ENCODE measurements at regions not wholly inside any gene's neighbourhood (a gene's known extent, or its start where the extent isn't known, plus 50 kb on each side); places are given as distances from the start of the nearest gene placed in this dataset.

DNA sequence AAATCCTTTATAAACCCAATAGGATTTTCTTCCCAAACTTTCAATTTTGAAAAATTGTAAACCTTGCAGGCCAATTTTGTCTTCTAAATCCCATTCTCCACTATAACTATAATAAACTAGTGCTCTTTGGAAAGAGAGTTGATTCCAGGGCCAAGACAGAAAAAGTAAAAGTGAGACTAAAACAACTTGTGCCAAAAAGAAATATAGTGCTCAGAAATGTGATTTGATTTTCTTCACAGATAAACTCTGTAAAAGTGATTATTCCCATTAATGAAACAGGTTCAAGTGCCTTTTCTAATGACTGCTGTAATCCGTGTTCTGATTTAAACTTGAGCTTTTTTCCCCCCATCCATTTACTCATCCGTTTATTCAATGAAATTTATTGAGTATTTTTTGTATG lies 1831.1 kb downstream of the SLITRK5 start:
- H3K9ac ChIP-seq (ENCODE audit: low read length): no peak overlapping the region
- H3K79me1 ChIP-seq (ENCODE audit: low read length): no peaks in the 10 kb centered on the region
- no peaks in the 10 kb centered on the region for H3K79me2 ChIP-seq (ENCODE audit: control insufficient read depth, insufficient read depth, low read length, poor library complexity)
- no peak overlapping the region for H2AFZ ChIP-seq (ENCODE audit: insufficient read depth, low read length, poor library complexity)
- no peak overlapping the region for H3K27ac ChIP-seq (ENCODE audit: low read depth, low read length)
- no peak overlapping the region for H3K4me3 ChIP-seq (ENCODE audit: low read depth, low read length)
- H3K18ac ChIP-seq (ENCODE audit: low read length): no peak overlapping the region
- no peak overlapping the region for H3K4me2 ChIP-seq (ENCODE audit: low read length)
- no peak overlapping the region for H2BK12ac ChIP-seq (ENCODE audit: low read length)
- no peak overlapping the region for H4K91ac ChIP-seq (ENCODE audit: low read depth, low read length)
- no peak overlapping the region for H4K8ac ChIP-seq (ENCODE audit: low read depth, low read length)
- H3K23ac ChIP-seq (ENCODE audit: low read length): no peak overlapping the region
- H3K9me3 ChIP-seq (ENCODE audit: insufficient read depth, low read depth, low read length): no peaks in the 10 kb centered on the region
- no peaks in the 10 kb centered on the region for H3K36me3 ChIP-seq (ENCODE audit: control insufficient read depth in 1 of 2, insufficient read depth in 2 of 2, low read length in 2 of 2)
- no peaks in the 10 kb centered on the region for H3K4me1 ChIP-seq (ENCODE audit: control insufficient read depth in 1 of 2, insufficient read depth in 2 of 2, low read length in 2 of 2)
- H2BK5ac ChIP-seq (ENCODE audit: low read depth, low read length, poor library complexity): no peak overlapping the region
- no peak overlapping the region for H3K14ac ChIP-seq (ENCODE audit: low read length)
- no peaks in the 10 kb centered on the region for H3K27me3 ChIP-seq (ENCODE audit: insufficient read depth, low read length)
- no CpG with 5 or more reads among the region's 2 CpGs for WGBS (ENCODE audit: extremely low coverage, insufficient coverage, insufficient read length)
- H2BK120ac ChIP-seq (ENCODE audit: insufficient read depth, low read length, poor library complexity): no peak overlapping the region
- no peak overlapping the region for H3K4ac ChIP-seq (ENCODE audit: low read depth, low read length)
- DNase-seq: no peak
- no peak overlapping the region for H2AK5ac ChIP-seq (ENCODE audit: low read length)
- H4K12ac ChIP-seq (ENCODE audit: low read depth, low read length): no peak overlapping the region

DNA sequence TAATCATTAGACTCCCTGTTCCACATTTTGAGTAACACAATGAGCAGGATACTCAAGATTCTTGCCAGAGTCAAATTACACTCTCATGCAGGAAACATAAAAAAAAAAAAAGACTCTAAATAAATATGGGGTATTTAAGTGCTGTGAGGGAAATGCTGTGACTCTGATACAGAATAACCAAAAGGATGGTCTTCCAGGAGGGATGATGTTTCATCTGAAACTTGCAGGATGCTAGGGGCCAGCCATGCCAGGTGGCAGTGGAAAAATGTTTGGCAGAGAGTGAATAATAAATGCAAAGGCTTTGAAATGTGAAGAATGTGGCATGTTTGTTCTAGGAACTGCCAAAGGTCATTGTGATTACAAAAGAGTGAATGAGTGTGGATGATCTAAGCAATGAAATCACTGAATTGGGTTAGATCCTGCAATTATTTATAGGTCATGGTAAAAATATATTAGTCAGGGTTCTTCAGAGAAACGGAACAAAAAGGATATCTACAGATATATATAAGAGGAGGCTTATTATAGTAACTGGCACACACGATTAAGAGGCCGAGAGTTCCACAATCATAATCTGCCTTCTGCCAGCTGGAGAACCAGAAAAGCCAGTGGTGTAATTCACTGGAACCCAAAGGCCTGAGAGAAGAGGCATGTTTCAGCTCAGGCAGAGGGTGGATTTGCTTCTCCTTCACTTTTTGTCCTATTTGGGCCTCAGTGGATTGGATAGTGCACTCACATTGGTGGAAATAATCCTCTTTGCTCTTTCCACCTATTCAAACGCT lies 1832.8 kb upstream of the MIR17HG start:
- H3K79me2 ChIP-seq (ENCODE audit: control insufficient read depth, insufficient read depth, low read length, poor library complexity): no peaks in the 10 kb centered on the region

DNA sequence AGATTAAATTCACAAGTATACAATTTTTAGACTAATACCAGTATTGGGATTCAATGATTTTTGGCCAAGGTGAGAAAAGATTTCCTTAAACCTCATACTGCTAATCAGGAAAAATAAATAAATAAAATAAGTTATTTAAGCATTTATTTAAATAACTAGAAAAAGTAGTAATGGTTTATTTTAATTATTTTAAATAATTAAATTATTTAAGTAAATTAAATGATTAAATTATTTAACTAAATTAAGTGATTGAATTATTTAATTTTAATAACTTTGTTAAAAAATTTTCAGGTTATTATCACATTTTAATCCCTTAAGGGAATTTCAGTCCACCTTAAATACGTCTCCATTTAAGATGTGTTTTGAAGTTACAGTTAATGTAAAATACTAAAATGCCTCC lies 1831.5 kb upstream of the MIR17HG start:
- Histone ChIP-seq H3K79me1 (ENCODE audit: low read length) (no peaks in the 10 kb centered on the region), H3K27ac (ENCODE audit: low read depth, low read length) (no peak overlapping the region), H4K8ac (ENCODE audit: low read depth, low read length) (no peak overlapping the region), H3K23ac (ENCODE audit: low read length) (no peak overlapping the region), H3K4me2 (ENCODE audit: low read length) (no peak overlapping the region), H3K79me2 (ENCODE audit: control insufficient read depth, insufficient read depth, low read length, poor library complexity) (no peaks in the 10 kb centered on the region), H3K9me3 (ENCODE audit: insufficient read depth, low read depth, low read length) (no peaks in the 10 kb centered on the region), H3K9ac (ENCODE audit: low read length) (no peak overlapping the region), H3K18ac (ENCODE audit: low read length) (no peak overlapping the region), H2AFZ (ENCODE audit: insufficient read depth, low read length, poor library complexity) (no peak overlapping the region), H4K12ac (ENCODE audit: low read depth, low read length) (no peak overlapping the region), H3K4me1 (ENCODE audit: control insufficient read depth in 1 of 2, insufficient read depth in 2 of 2, low read length in 2 of 2) (no peaks in the 10 kb centered on the region), H4K91ac (ENCODE audit: low read depth, low read length) (no peak overlapping the region), H2AK5ac (ENCODE audit: low read length) (no peak overlapping the region), H3K27me3 (ENCODE audit: insufficient read depth, low read length) (no peaks in the 10 kb centered on the region), H2BK5ac (ENCODE audit: low read depth, low read length, poor library complexity) (no peak overlapping the region), H2BK120ac (ENCODE audit: insufficient read depth, low read length, poor library complexity) (no peak overlapping the region), H3K4me3 (ENCODE audit: low read depth, low read length) (no peak overlapping the region), H2BK12ac (ENCODE audit: low read length) (no peak overlapping the region), H3K36me3 (ENCODE audit: control insufficient read depth in 1 of 2, insufficient read depth in 2 of 2, low read length in 2 of 2) (no peaks in the 10 kb centered on the region), H3K4ac (ENCODE audit: low read depth, low read length) (no peak overlapping the region), H3K14ac (ENCODE audit: low read length) (no peak overlapping the region)
- DNase-seq: no peak
- no CpG with 5 or more reads among the region's 1 CpG for WGBS (ENCODE audit: extremely low coverage, insufficient coverage, insufficient read length)

More for the DNA sequence above, 1832.8 kb upstream of the MIR17HG start:
- Histone ChIP-seq H3K4ac (ENCODE audit: low read depth, low read length) (no peak overlapping the region), H3K4me1 (ENCODE audit: control insufficient read depth in 1 of 2, insufficient read depth in 2 of 2, low read length in 2 of 2) (no peaks in the 10 kb centered on the region), H2BK5ac (ENCODE audit: low read depth, low read length, poor library complexity) (no peak overlapping the region), H2BK120ac (ENCODE audit: insufficient read depth, low read length, poor library complexity) (no peak overlapping the region), H3K27ac (ENCODE audit: low read depth, low read length) (no peak overlapping the region), H3K18ac (ENCODE audit: low read length) (no peak overlapping the region), H3K79me1 (ENCODE audit: low read length) (no peaks in the 10 kb centered on the region), H3K9ac (ENCODE audit: low read length) (no peak overlapping the region), H3K4me2 (ENCODE audit: low read length) (no peak overlapping the region), H3K4me3 (ENCODE audit: low read depth, low read length) (no peak overlapping the region), H3K27me3 (ENCODE audit: insufficient read depth, low read length) (no peaks in the 10 kb centered on the region), H4K12ac (ENCODE audit: low read depth, low read length) (no peak overlapping the region), H3K36me3 (ENCODE audit: control insufficient read depth in 1 of 2, insufficient read depth in 2 of 2, low read length in 2 of 2) (no peaks in the 10 kb centered on the region), H4K91ac (ENCODE audit: low read depth, low read length) (no peak overlapping the region), H2BK12ac (ENCODE audit: low read length) (no peak overlapping the region), H2AFZ (ENCODE audit: insufficient read depth, low read length, poor library complexity) (no peak overlapping the region), H4K8ac (ENCODE audit: low read depth, low read length) (no peak overlapping the region), H3K23ac (ENCODE audit: low read length) (no peak overlapping the region), H3K9me3 (ENCODE audit: insufficient read depth, low read depth, low read length) (no peaks in the 10 kb centered on the region), H3K14ac (ENCODE audit: low read length) (no peak overlapping the region), H2AK5ac (ENCODE audit: low read length) (no peak overlapping the region)
- no peak for DNase-seq
- WGBS (ENCODE audit: extremely low coverage, insufficient coverage, insufficient read length): no CpG with 5 or more reads among the region's 4 CpGs

DNA sequence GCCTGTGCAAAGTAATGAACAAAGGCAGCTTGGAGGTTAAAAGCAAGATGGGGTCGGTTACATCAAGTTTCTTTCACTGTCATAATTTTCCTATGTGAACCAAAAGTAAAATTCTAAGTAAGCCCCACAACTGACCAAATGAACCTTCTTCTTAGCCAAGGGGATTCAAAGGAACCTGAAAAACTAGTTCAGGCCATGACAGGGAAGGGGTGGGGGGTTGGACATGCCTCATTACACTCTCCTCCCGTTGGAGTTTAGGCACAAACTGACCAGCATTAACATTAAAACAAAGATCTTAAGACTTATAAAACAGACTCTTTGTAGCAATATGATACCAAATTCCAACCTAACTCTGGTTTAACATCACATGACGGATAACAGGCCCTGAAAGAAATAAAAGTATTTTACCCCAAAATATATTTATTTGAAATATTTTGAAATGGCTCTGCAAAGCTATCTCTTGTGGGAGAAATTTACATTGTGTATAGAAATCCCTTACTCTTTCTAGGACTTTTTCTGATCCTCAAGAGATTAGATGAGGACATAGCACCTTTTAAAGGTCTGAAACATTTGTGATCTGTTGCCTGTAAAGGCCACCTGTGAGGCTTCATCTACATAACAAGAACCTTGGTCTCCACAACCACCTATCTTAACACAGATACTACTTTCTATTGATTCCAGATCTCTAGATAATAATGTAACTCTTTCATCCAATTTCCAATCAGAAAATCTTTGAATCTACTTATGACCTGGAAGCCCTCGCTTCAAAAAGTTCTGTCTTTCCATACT lies 1829.0 kb upstream of the MIR17HG start:
- H4K8ac ChIP-seq (ENCODE audit: low read depth, low read length): no peak overlapping the region
- no peak overlapping the region for H3K27ac ChIP-seq (ENCODE audit: low read depth, low read length)
- H3K9me3 ChIP-seq (ENCODE audit: insufficient read depth, low read depth, low read length): no peaks in the 10 kb centered on the region
- no peak overlapping the region for H2BK120ac ChIP-seq (ENCODE audit: insufficient read depth, low read length, poor library complexity)
- no peak overlapping the region for H2AK5ac ChIP-seq (ENCODE audit: low read length)
- no peak overlapping the region for H3K4me2 ChIP-seq (ENCODE audit: low read length)
- no peaks in the 10 kb centered on the region for H3K79me1 ChIP-seq (ENCODE audit: low read length)
- H4K91ac ChIP-seq (ENCODE audit: low read depth, low read length): no peak overlapping the region
- no peak overlapping the region for H3K4me3 ChIP-seq (ENCODE audit: low read depth, low read length)
- H3K27me3 ChIP-seq (ENCODE audit: insufficient read depth, low read length): no peaks in the 10 kb centered on the region
- H3K9ac ChIP-seq (ENCODE audit: low read length): no peak overlapping the region
- no peak overlapping the region for H3K23ac ChIP-seq (ENCODE audit: low read length)
- no peak overlapping the region for H2AFZ ChIP-seq (ENCODE audit: insufficient read depth, low read length, poor library complexity)
- no peak overlapping the region for H3K14ac ChIP-seq (ENCODE audit: low read length)
- H3K4ac ChIP-seq (ENCODE audit: low read depth, low read length): no peak overlapping the region
- no CpG with 5 or more reads among the region's 4 CpGs for WGBS (ENCODE audit: extremely low coverage, insufficient coverage, insufficient read length)
- H2BK5ac ChIP-seq (ENCODE audit: low read depth, low read length, poor library complexity): no peak overlapping the region
- DNase-seq: no peak
- H3K18ac ChIP-seq (ENCODE audit: low read length): no peak overlapping the region
- H4K12ac ChIP-seq (ENCODE audit: low read depth, low read length): no peak overlapping the region
- H2BK12ac ChIP-seq (ENCODE audit: low read length): no peak overlapping the region
- no peaks in the 10 kb centered on the region for H3K4me1 ChIP-seq (ENCODE audit: control insufficient read depth in 1 of 2, insufficient read depth in 2 of 2, low read length in 2 of 2)
- no peaks in the 10 kb centered on the region for H3K79me2 ChIP-seq (ENCODE audit: control insufficient read depth, insufficient read depth, low read length, poor library complexity)
- no peaks in the 10 kb centered on the region for H3K36me3 ChIP-seq (ENCODE audit: control insufficient read depth in 1 of 2, insufficient read depth in 2 of 2, low read length in 2 of 2)

Measured in trophoblast cell (in vitro differentiated cells and primary cell).